ENCODE measurements at regions not wholly inside any gene's neighbourhood (a gene's known extent, or its start where the extent isn't known, plus 50 kb on each side); places are given as distances from the start of the nearest gene placed in this dataset.
A peak's percentile ranks its signal among the peaks of the same experiment; 100 is the strongest.
"Not testable (repeated sequence)": the region's sequence is repeated elsewhere in the genome, so short reads cannot be mapped to it uniquely, and the experiment has no call there.

GRCh38 chr14:106652494-106652893, 1126.1 kb downstream of the TMEM121 start:
- DNase-seq (ENCODE audit: low read depth in 3 of 3), result no peak

GRCh38 chr14:106657460-106657859, 1131.1 kb downstream of the TMEM121 start:
- DNase-seq (ENCODE audit: low read depth in 3 of 3), result peak in 2 of 3 experiments; percentile 9 to 46

- not testable (repeated sequence) for DNase-seq (ENCODE audit: low read depth in 3 of 3)
Measured at GRCh38 chr14:106658066-106658860, 1131.9 kb downstream of the TMEM121 start.

DNA sequence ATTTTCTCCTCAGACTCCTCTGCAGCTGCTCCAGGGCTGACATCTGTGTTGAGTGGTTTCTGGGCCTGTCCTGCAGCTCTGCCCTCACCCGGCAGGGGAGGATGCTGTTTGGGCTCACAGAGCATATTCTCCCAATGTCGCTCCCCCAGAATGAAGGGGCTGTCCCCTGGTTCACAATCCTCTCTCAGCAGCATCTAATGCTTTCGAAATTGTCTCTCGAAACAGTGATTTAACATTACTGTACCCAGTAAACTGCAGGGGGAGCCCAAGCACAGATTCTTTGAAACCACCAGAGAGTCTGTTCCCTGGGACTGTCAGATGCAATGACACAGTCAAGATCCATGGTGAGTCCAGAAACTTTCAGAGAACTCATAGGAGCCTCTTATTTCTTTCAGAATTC, 1135.2 kb downstream of the TMEM121 start:
- DNase-seq (ENCODE audit: low read depth in 3 of 3), result peak; percentile 13 to 26 (median 22)

- no peak for DNase-seq (ENCODE audit: low read depth in 3 of 3)
Measured at GRCh38 chr14:106662936-106663550, 1136.7 kb downstream of the TMEM121 start.

- DNase-seq (ENCODE audit: low read depth in 3 of 3), result peak; percentile 34 to 82 (median 46)
Measured at GRCh38 chr14:106663805-106664410, 1137.5 kb downstream of the TMEM121 start.

GRCh38 chr14:106665814-106666213, 1139.4 kb downstream of the TMEM121 start:
- DNase-seq (ENCODE audit: low read depth in 3 of 3), result peak in 2 of 3 experiments; percentile 2 to 48

GRCh38 chr14:106666341-106666740, 1140.0 kb downstream of the TMEM121 start:
- DNase-seq (ENCODE audit: low read depth in 3 of 3), result no peak

DNA sequence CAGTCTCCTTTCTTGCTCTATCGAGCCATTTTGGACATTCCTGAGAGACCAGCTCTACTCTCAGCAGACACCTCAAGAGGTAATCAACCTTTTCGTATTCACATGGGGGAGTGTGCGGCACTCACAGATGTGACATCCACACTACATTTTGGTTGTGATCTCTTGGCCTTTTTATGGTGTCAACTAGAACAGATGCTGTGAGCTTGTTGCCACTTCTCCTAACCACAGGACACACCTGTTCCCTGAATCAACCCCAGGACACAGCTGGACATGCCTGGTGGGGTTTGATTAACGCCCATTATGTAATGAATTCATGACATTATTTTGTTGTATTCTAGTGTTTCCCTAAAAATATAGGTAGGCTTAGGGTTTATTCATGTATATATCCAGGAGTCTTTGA, 1143.6 kb downstream of the TMEM121 start:
- DNase-seq (ENCODE audit: low read depth in 3 of 3), result no peak

DNA sequence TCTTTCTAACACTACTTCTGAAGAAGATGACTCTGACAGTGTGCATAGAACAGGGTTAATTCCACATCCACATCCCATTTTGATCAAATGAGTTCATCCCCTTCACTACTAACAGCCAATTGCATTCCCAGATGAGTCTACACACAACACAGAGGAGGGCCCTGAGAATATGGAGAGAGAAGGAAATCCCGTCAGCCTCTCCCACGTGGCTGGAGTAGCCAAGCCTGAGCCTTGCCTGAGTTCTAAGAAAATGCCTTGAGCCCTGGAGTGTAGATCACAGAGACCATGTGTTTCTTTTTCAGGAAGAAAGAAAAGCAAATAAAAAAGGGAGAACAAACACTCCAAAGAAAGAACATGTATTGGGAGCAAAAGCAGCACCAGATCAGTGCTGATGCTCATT, 1147.7 kb downstream of the TMEM121 start:
- DNase-seq (ENCODE audit: low read depth in 3 of 3), result not testable (repeated sequence)

- peak in 2 of 3 experiments; percentile 16 to 57 for DNase-seq (ENCODE audit: low read depth in 3 of 3)
Measured at GRCh38 chr14:106674509-106675125, 1148.2 kb downstream of the TMEM121 start.

DNA sequence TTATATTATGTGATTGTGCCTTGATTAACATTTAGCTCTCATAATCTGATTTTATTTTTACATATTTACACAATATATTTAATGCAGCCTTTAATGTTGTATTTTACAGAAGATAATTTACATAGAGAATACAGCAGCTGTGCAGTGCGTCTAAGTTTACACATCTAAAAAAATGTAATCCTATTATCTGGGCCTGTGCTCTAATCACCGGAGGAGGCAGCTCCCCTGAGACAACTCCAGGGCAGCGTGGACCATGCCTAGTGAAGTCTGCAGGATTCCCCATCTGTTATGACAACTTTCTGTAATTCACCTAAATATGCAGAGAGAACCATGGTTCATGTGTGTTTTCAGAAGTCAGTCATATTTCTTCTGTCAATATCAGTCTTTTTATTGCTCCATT, 1149.3 kb downstream of the TMEM121 start:
- DNase-seq (ENCODE audit: low read depth in 3 of 3), result not testable (repeated sequence)

DNA sequence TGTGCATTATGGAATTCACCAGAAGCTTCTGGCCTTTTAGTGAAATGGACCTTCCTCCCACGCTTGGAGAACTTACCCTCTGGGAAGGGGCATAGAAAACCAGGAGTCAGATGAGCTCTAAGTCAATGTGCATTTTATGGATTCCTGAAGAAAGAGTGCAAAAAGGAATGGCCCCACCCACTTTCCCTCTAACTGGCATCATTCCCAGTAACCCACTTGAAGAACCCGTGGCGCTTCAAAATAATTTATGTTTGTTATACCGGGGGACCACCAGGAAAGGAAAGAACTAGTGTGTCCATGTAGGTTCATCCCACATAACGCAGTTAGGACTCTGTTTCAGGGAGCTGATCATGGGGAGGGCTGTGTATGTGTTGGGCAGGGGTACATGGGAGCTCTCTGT, 1153.4 kb downstream of the TMEM121 start:
- no peak for DNase-seq (ENCODE audit: low read depth in 3 of 3)

DNA sequence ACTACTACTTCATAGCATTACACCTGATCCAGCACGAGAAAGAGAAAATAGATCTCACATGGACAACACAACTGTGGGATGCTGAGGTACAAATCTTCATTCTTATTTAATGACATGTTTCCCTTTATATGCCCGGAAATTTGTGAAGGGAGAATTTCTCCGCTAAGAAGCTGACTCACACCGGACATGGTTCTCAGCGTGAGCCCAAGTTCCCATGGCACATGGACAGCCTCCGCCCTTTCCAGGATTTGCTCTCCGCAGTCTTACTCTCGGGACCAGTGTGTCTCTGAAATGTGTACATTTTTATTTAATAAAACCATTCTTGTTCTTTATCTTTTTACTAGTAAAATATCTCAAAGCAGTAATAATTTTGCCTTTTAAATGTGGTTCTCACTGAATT, 1154.8 kb downstream of the TMEM121 start:
- no peak for DNase-seq (ENCODE audit: low read depth in 3 of 3)

- DNase-seq (ENCODE audit: low read depth in 3 of 3), result no peak
Measured at GRCh38 chr14:106681568-106681967, 1155.2 kb downstream of the TMEM121 start.

- DNase-seq (ENCODE audit: low read depth in 3 of 3), result no peak
Measured at GRCh38 chr14:106683631-106684030, 1157.2 kb downstream of the TMEM121 start.

DNA sequence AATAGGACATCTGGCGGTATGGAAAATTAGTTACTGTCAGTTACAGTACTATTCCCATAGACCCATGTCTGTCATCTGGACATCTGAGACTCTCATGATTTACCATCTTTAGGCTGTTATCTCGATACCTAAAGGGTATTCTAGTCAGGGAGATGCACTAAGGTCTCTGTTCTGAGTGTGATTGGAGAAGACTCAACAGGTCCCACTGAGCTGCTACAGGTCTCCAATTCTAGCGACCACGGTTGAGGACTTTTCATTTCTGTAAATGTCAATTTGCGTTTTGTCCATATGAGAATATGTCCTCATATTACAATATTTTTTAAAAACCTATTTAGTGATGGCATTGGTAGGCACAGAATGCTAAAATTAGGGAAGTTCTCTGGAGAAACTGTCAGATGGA, 1160.2 kb downstream of the TMEM121 start:
- DNase-seq (ENCODE audit: low read depth in 3 of 3), result no peak

DNA sequence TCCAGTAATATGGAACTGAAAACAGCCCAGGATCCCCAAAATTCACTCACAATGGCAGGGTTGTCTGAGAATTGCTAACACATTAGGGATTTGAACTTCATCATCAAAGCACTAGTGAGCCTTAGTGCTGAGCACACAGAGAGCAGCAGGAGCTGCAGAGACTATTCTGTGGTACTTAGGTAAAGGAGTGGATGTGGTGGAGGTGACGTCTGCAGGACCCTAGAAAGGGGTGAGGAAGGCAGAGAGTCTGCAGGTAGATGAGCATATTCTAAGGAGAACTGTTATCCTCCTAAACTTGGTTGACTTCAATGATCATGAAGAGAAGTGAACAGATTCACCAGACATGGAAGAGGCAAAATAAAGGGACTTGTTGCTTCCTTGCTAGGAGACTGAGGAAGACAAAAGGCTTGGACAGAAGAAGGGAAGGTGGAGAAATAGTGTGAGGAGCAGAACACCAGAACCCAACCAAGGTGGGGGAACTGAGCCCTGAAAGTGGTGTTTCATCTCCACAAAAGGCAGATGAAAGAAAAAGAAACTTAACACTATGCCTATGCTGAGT, 1164.0 kb downstream of the TMEM121 start:
- DNase-seq (ENCODE audit: low read depth in 3 of 3), result no peak

DNA sequence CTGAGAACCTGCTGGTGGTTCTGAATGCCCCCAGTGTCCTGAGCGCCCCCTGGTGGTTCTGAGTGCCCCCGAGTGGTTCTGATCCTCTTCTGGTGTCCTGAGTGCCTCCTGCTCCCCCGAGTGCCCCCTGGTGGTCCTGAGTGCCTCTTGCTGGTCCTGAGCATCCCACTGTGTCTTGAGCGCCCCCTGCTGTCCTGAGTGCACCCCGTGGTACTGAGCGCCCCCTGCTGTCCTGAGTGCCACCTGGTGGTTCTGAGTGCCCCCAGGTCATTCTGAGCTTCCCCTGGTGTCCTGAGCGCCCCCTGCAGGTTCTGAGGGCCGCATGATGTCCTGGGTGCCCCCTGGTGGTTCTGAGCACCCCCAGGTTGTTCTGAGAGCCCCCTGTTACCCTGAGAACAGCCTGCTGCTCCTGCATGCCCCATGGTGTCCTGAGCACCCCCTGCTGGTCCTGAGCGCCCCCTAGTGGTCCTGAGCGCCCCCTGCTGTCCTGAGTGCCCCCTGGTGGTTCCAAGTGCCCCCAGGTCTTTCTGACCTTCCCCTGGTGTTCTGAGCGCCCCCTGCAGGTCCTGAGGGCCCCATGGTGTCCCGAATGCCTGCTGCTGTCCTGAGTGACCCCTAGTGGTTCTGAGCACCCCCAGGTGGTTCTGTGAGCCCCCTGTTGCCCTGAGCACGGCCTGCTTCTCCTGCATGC, 1165.4 kb downstream of the TMEM121 start:
- DNase-seq (ENCODE audit: low read depth in 3 of 3), result peak; percentile 42 to 81 (median 45)

DNA sequence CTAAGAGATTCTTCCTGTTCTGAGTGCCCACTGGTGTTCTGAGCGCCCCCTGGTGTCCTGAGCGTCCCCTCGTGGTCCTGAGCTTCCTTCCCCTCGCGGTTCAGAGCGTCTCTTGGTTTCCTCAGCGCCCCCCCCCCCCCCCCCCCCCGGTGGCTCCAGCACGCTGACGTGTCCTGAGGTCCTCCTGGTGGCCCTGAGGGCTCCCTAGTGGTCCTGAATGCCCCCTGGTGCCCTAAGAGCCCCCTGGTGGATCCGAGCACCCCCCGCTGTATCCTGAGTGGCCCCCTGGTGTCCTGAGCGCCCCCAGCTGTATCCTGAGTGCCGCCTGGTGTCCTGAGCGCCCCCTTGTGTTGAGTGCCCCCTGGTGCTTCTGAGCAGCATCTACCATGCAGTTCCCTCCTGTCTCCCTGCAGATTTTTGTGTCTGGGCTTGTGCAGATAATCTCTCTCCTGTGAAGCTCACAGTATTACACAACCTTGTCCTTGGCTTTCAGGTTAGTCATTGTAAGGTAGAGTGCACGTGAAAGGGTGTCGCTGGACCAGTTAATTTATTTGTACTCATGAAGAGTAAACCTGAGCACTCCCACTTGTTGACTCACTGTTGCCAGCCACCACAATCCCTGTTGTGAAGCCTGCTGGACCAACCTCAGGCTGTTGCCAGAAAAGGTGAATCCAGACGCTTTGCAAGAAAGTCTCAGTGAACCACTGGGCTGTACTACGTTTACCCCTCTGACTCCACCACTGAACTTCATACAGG, 1168.4 kb downstream of the TMEM121 start:
- DNase-seq (ENCODE audit: low read depth in 3 of 3), result peak; percentile 38 to 77 (median 48)
